ENCODE measurements at regions not wholly inside any gene's neighbourhood (a gene's known extent, or its start where the extent isn't known, plus 50 kb on each side); places are given as distances from the start of the nearest gene placed in this dataset.

DNA sequence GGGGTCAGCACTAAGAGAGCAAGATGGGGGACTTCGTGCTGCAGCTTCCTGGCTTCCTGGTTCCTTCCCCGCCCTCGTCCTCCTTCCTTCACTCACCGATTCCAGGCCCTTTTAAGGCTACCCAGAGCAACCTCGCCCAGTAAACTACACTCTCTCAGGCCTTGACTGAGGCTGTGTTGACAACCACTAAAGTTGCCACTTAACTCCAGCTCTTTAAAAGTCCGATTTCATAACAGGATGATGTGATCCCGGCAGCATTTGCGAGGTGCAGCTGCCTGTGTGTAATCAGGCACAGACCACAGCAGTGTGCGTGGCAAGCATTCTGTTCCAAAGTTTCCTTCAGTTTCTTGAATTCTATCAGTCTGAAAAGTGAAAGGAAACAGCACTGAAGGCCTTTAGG, 110.6 kb downstream of the RAB11FIP2 start (continued):
- TF ChIP-seq ZNF639 (tag by site-specific recombination; IDR thresholded peaks at IDR 0.05) = no peak
- no peak for TF ChIP-seq ZNF549 (tag by site-specific recombination; IDR thresholded peaks at IDR 0.05)
- TF ChIP-seq, protein P1, sequence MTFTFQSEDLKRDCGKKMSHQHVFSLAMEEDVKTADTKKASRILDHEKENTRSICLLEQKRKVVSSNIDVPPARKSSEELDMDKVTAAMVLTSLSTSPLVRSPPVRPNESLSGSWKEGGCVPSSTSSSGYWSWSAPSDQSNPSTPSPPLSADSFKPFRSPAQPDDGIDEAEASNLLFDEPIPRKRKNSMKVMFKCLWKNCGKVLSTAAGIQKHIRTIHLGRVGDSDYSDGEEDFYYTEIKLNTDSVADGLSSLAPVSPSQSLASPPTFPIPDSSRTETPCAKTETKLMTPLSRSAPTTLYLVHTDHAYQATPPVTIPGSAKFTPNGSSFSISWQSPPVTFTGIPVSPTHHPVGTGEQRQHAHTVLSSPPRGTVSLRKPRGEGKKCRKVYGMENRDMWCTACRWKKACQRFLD (tag by site-specific recombination; IDR thresholded peaks at IDR 0.05) = no peak
- TF ChIP-seq ZNF777 (tag by site-specific recombination; IDR thresholded peaks at IDR 0.05; ENCODE audit: borderline replicate concordance) = no peak

GRCh38 chr10:117936566-117936965, 110.2 kb downstream of the RAB11FIP2 start:
- POLR2A ChIA-PET = no interaction called here
- CTCF ChIA-PET = no interaction called here
- Histone ChIP-seq H3K4me1 (ENCODE audit: control insufficient read depth, insufficient read depth, low read length) (no peaks in the 10 kb centered on the region), H3K27ac (ENCODE audit: extremely low read depth, low read depth, low read length) (no peak overlapping the region), H3K4me3 (ENCODE audit: low read depth, low read length) (no peak overlapping the region), H3K36me3 (ENCODE audit: control insufficient read depth in 2 of 2, insufficient read depth in 1 of 2, low read length in 2 of 2) (no peaks in the 10 kb centered on the region), H3K9me3 (ENCODE audit: control insufficient read depth, insufficient read depth, low read depth, low read length) (no peaks in the 10 kb centered on the region)
- TF ChIP-seq ZNF513 (tag by site-specific recombination; IDR thresholded peaks at IDR 0.05) = no peak
- no peak for TF ChIP-seq ZBTB17 (tag by site-specific recombination; IDR thresholded peaks at IDR 0.05)
- TF ChIP-seq ZNF157 (tag by site-specific recombination; IDR thresholded peaks at IDR 0.05) = no peak
- TF ChIP-seq GLI2 (tag by site-specific recombination; IDR thresholded peaks at IDR 0.05; ENCODE audit: borderline replicate concordance, low read depth) = no peak
- TF ChIP-seq ZXDB (tag by site-specific recombination; IDR thresholded peaks at IDR 0.05) = no peak

GRCh38 chr10:117936976-117937375, 109.8 kb downstream of the RAB11FIP2 start:
- POLR2A ChIA-PET = no interaction called here
- Histone ChIP-seq H3K9me3 (ENCODE audit: control insufficient read depth, insufficient read depth, low read depth, low read length) (no peaks in the 10 kb centered on the region), H3K4me3 (ENCODE audit: low read depth, low read length) (no peak overlapping the region), H3K4me1 (ENCODE audit: control insufficient read depth, insufficient read depth, low read length) (no peaks in the 10 kb centered on the region), H3K36me3 (ENCODE audit: control insufficient read depth in 2 of 2, insufficient read depth in 1 of 2, low read length in 2 of 2) (no peaks in the 10 kb centered on the region), H3K27ac (ENCODE audit: extremely low read depth, low read depth, low read length) (no peak overlapping the region)
- CTCF ChIA-PET = interaction anchor here (0.6 kb wide), 1 partner anchor 335 kb away, joined by 3 read pairs; no protein-coding TSS in a partner anchor
- TF ChIP-seq, protein P2, sequence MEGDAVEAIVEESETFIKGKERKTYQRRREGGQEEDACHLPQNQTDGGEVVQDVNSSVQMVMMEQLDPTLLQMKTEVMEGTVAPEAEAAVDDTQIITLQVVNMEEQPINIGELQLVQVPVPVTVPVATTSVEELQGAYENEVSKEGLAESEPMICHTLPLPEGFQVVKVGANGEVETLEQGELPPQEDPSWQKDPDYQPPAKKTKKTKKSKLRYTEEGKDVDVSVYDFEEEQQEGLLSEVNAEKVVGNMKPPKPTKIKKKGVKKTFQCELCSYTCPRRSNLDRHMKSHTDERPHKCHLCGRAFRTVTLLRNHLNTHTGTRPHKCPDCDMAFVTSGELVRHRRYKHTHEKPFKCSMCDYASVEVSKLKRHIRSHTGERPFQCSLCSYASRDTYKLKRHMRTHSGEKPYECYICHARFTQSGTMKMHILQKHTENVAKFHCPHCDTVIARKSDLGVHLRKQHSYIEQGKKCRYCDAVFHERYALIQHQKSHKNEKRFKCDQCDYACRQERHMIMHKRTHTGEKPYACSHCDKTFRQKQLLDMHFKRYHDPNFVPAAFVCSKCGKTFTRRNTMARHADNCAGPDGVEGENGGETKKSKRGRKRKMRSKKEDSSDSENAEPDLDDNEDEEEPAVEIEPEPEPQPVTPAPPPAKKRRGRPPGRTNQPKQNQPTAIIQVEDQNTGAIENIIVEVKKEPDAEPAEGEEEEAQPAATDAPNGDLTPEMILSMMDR (tag by site-specific recombination; IDR thresholded peaks at IDR 0.05) = no peak
- TF ChIP-seq, protein P3, sequence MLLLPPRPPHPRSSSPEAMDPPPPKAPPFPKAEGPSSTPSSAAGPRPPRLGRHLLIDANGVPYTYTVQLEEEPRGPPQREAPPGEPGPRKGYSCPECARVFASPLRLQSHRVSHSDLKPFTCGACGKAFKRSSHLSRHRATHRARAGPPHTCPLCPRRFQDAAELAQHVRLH (tag by site-specific recombination; IDR thresholded peaks at IDR 0.05) = no peak
- TF ChIP-seq ZEB2 (tag by site-specific recombination; IDR thresholded peaks at IDR 0.05) = no peak

DNA sequence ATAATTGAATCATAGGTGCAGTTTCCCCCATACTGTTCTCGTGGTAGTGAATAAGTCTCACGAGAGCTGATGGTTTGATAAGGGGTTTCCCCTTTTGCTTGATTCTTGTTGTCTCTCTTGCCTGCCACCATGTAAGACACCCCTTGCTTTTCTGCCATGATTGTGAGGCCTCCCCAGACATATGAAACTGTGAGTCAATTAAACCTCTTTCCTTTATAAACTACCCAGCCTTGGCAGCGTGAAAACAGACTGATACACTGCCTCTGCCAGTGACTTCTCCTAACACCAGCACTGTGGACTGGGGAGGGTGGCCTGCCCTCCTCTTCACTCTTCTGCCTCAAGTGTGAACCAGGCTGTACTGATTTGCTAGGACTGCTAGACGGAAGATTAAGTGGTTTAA, 108.6 kb downstream of the RAB11FIP2 start:
- H3K4me3 ChIP-seq (ENCODE audit: low read depth, low read length) = no peak overlapping the region
- no peaks in the 10 kb centered on the region for H3K36me3 ChIP-seq (ENCODE audit: control insufficient read depth in 2 of 2, insufficient read depth in 1 of 2, low read length in 2 of 2)
- CTCF ChIA-PET = no interaction called here
- POLR2A ChIA-PET = no interaction called here
- H3K4me1 ChIP-seq (ENCODE audit: control insufficient read depth, insufficient read depth, low read length) = no peaks in the 10 kb centered on the region
- no peaks in the 10 kb centered on the region for H3K9me3 ChIP-seq (ENCODE audit: control insufficient read depth, insufficient read depth, low read depth, low read length)
- no peak overlapping the region for H3K27ac ChIP-seq (ENCODE audit: extremely low read depth, low read depth, low read length)
- TF ChIP-seq ZNF146 (tag by site-specific recombination; IDR thresholded peaks at IDR 0.05) (no peak), ZNF114 (tag by site-specific recombination; IDR thresholded peaks at IDR 0.05) (no peak), ZNF174 (tag by site-specific recombination; IDR thresholded peaks at IDR 0.05) (no peak), ZNF366 (tag by site-specific recombination; conservative IDR thresholded peaks at IDR 0.05) (no peak), ZNF335 (tag by site-specific recombination; conservative IDR thresholded peaks at IDR 0.05) (no peak), ZNF16 (tag by site-specific recombination; IDR thresholded peaks at IDR 0.05; ENCODE audit: low read depth) (no peak), ZNF10 (tag by site-specific recombination; IDR thresholded peaks at IDR 0.05) (no peak), ZNF239 (tag by site-specific recombination; IDR thresholded peaks at IDR 0.05) (no peak), ZNF677 (tag by site-specific recombination; IDR thresholded peaks at IDR 0.05) (no peak), KLF9 (tag by site-specific recombination; IDR thresholded peaks at IDR 0.05; ENCODE audit: low read depth) (no peak), ZNF121 (tag by site-specific recombination; IDR thresholded peaks at IDR 0.05) (no peak), ZNF610 (tag by site-specific recombination; IDR thresholded peaks at IDR 0.05; ENCODE audit: borderline replicate concordance) (no peak), ZNF639 (tag by site-specific recombination; IDR thresholded peaks at IDR 0.05) (no peak), ZNF324 (tag by site-specific recombination; IDR thresholded peaks at IDR 0.05) (no peak)
